HCT116 (cell line): ENCODE measurements at regions not wholly inside any gene's neighbourhood (a gene's known extent, or its start where the extent isn't known, plus 50 kb on each side); places are given as distances from the start of the nearest gene placed in this dataset.

Source experiments
- ATAC-seq: fragments of 200-7000 bp; cut with Tn5 transposase; 2 replicates; pipeline ENCODE4 v1.9.1; 2020; ENCODE audit warnings: mild to moderate bottlenecking, moderate library complexity
- BruUV-seq: library from RNA; stranded (reverse); fragments of 400-500 nt; replicated peaks from 2 replicates; lab custom pipeline; 2021; lab: Mats Ljungman, UMichigan
- CTCF ChIA-PET: fragments of 300-600 bp; sonication (Branson Sonifier 250); formaldehyde crosslinking; loops from one replicate; lab custom pipeline; 2021; ENCODE audit warnings: antibody characterized with exemption; lab: Charles Lee
- POLR2A ChIA-PET: fragments of 300-600, 350-600 bp; sonication (Branson Sonifier 250); formaldehyde crosslinking; loops from one replicate; lab custom pipeline; 2021; ENCODE audit warnings: antibody characterized with exemption; lab: Charles Lee
- RAD21 ChIA-PET, 2 experiments: fragments of 300-600 bp; sonication (Branson Sonifier 250); formaldehyde crosslinking; loops; one replicate each; lab custom pipeline; 2023; ENCODE audit warnings: low total read pairs in 2 of 2; ENCODE audit not compliant: uncharacterized antibody in 2 of 2, unreplicated experiment in 2 of 2, low non-redundant PET in 1 of 2; lab: Charles Lee
- DNase-seq: peaks from one replicate; pipeline ENCODE4 v3.0.0-alpha.2; 2010; ENCODE audit warnings: low read depth, low spot score
- H2AFZ ChIP-seq: fragments of 200-600 bp; shearing (Covaris generic), sonication (generic); 2 replicates; pipeline ENCODE4 v1.6.1; 2017; ENCODE audit warnings: low read depth, mixed run types, mixed read lengths, antibody characterized with exemption, low read length; ENCODE audit not compliant: poor library complexity, severe bottlenecking
- H3K27ac ChIP-seq: 2 replicates; pipeline ENCODE4 v1.5.1; 2012; ENCODE audit warnings: low read depth, low read length
- H3K27me3 ChIP-seq: fragments of 200-600 bp; sonication (generic); 2 replicates; pipeline ENCODE4 v1.6.1; 2016; ENCODE audit warnings: mixed run types, low read length, mixed read lengths; ENCODE audit not compliant: insufficient read depth
- H3K36me3 ChIP-seq, 2 experiments: fragments of 200-500 bp in 1 of 2; fragments of 200-600 bp in 1 of 2; sonication (Bioruptor generic) in 1 of 2; sonication (generic) in 1 of 2; 2 replicates each; pipeline versions ENCODE4 v1.5.1 to v1.6.1; 2014 to 2016; ENCODE audit warnings: low read length in 2 of 2, inconsistent platforms in 1 of 2, mixed read lengths in 1 of 2, mixed run types in 1 of 2; ENCODE audit not compliant: insufficient read depth in 2 of 2, control insufficient read depth in 1 of 2
- H3K4me1 ChIP-seq, 2 experiments: fragments of 200-600 bp in 1 of 2; sonication (generic) in 1 of 2; 2 replicates each; pipeline versions ENCODE4 v1.5.1 to v1.6.1; 2012 to 2017; ENCODE audit warnings: low read length in 2 of 2, inconsistent platforms in 1 of 2, mild to moderate bottlenecking in 1 of 2, mixed read lengths in 1 of 2, mixed run types in 1 of 2, moderate library complexity in 1 of 2; ENCODE audit not compliant: insufficient read depth in 2 of 2, control insufficient read depth in 1 of 2
- H3K4me2 ChIP-seq: fragments of 200-600 bp; sonication (generic); 2 replicates; pipeline ENCODE4 v1.6.1; 2017; ENCODE audit warnings: mixed run types, low read length, mixed read lengths
- H3K4me3 ChIP-seq, 2 experiments: fragments of 200-600 bp in 1 of 2; sonication (generic) in 1 of 2; replicated peaks in 1 of 2; 2 replicates each; pipeline ENCODE4 v1.5.1; 2011 to 2016; ENCODE audit warnings: low read length in 2 of 2, control low read depth in 1 of 2, low read depth in 1 of 2, mild to moderate bottlenecking in 1 of 2, mixed read lengths in 1 of 2, mixed run types in 1 of 2
- H3K79me2 ChIP-seq: fragments of 200-600 bp; sonication (generic); 2 replicates; pipeline ENCODE4 v1.6.1; 2017; ENCODE audit warnings: mild to moderate bottlenecking, mixed run types, low read length, moderate library complexity, mixed read lengths; ENCODE audit not compliant: insufficient read depth
- H3K9ac ChIP-seq: fragments of 200-600 bp; sonication (generic); 2 replicates; pipeline ENCODE4 v1.6.1; 2016; ENCODE audit warnings: low read length, mixed read lengths
- H3K9me2 ChIP-seq: fragments of 200-600 bp; sonication (generic), shearing (Covaris generic); 2 replicates; pipeline ENCODE4 v1.6.1; 2017; ENCODE audit warnings: mixed run types, mild to moderate bottlenecking, moderate library complexity; ENCODE audit not compliant: insufficient read depth
- H3K9me3 ChIP-seq, 2 experiments: fragments of 200-500 bp in 1 of 2; fragments of 200-600 bp in 1 of 2; sonication (Bioruptor generic) in 1 of 2; sonication (generic) in 1 of 2; 2 replicates each; pipeline ENCODE4 v1.6.1; 2014 to 2017; ENCODE audit warnings: low read length in 2 of 2, mixed read lengths in 2 of 2, inconsistent platforms in 1 of 2, low read depth in 1 of 2, mild to moderate bottlenecking in 1 of 2, mixed run types in 1 of 2, moderate library complexity in 1 of 2; ENCODE audit not compliant: control insufficient read depth in 1 of 2, insufficient read depth in 1 of 2
- H4K20me1 ChIP-seq: fragments of 200-600 bp; sonication (generic), shearing (Covaris generic); 2 replicates; pipeline ENCODE4 v1.6.1; 2017; ENCODE audit warnings: mixed run types, mild to moderate bottlenecking, moderate library complexity; ENCODE audit not compliant: insufficient read depth
- CEBPB ChIP-seq: IDR thresholded peaks from 2 replicates; pipeline ENCODE4 v1.6.1; 2012; ENCODE audit warnings: low read depth
- CTCF ChIP-seq, 3 experiments: fragments of 200-600 bp in 1 of 3; sonication (generic) in 1 of 3; IDR thresholded peaks in 2 of 3; conservative IDR thresholded peaks in 1 of 3; 2 replicates each; pipeline ENCODE4 v1.5.1; 2012 to 2017; ENCODE audit warnings: low read depth in 2 of 3, low read length in 2 of 3, antibody characterized with exemption in 1 of 3, borderline replicate concordance in 1 of 3, control low read depth in 1 of 3, mild to moderate bottlenecking in 1 of 3, mixed read lengths in 1 of 3, mixed run types in 1 of 3, moderate library complexity in 1 of 3; ENCODE audit not compliant: insufficient read depth in 1 of 3
- EGR1 ChIP-seq: IDR thresholded peaks from 2 replicates; pipeline ENCODE4 v1.6.1; 2012; ENCODE audit warnings: low read depth
- ELF1 ChIP-seq: IDR thresholded peaks from 2 replicates; pipeline ENCODE4 v1.6.1; 2012; ENCODE audit warnings: low read depth, borderline replicate concordance
- EZH2 ChIP-seq: fragments of 200-600 bp; sonication (generic); IDR thresholded peaks from 2 replicates; pipeline ENCODE4 v1.6.1; 2017; ENCODE audit warnings: antibody characterized with exemption, mixed run types
- EZH2phosphoT487 ChIP-seq: fragments of 200-600 bp; IDR thresholded peaks from 2 replicates; pipeline ENCODE4 v1.6.1; 2018; ENCODE audit warnings: antibody characterized with exemption, borderline replicate concordance
- FOSL1 ChIP-seq: IDR thresholded peaks from 2 replicates; pipeline ENCODE4 v1.6.1; 2012; ENCODE audit warnings: low read depth
- JUND ChIP-seq: IDR thresholded peaks from 2 replicates; pipeline ENCODE4 v1.6.1; 2012
- POLR2A ChIP-seq: IDR thresholded peaks from 2 replicates; pipeline ENCODE4 v1.7.0; 2011; ENCODE audit warnings: borderline replicate concordance; ENCODE audit not compliant: insufficient read depth, insufficient read length; ENCODE audit errors: extremely low read depth
- POLR2AphosphoS5 ChIP-seq: IDR thresholded peaks from 2 replicates; pipeline ENCODE4 v1.6.1; 2011; ENCODE audit warnings: mild to moderate bottlenecking, low read depth, low read length, moderate library complexity
- RAD21 ChIP-seq: IDR thresholded peaks from 2 replicates; pipeline ENCODE4 v1.6.1; 2012; ENCODE audit warnings: low read depth, mild to moderate bottlenecking
- SIN3A ChIP-seq: IDR thresholded peaks from 2 replicates; pipeline ENCODE4 v1.6.1; 2012; ENCODE audit warnings: low read depth
- SP1 ChIP-seq: IDR thresholded peaks from 2 replicates; pipeline ENCODE4 v1.6.1; 2012; ENCODE audit warnings: low read depth
- ZFX ChIP-seq: fragments of 450-650 bp; IDR thresholded peaks from 2 replicates; pipeline ENCODE4 v1.6.1; 2017
- ZNF274 ChIP-seq: fragments of 200-500 bp; sonication (Bioruptor generic); IDR thresholded peaks from 2 replicates; pipeline ENCODE4 v1.6.1; 2014; ENCODE audit warnings: mild to moderate bottlenecking, low read depth, low read length, inconsistent platforms
- intact Hi-C: fragments of 100-400 bp; cut with micrococcal nuclease; formaldehyde crosslinking; loops from 2 replicates; pipeline ENCODE4 v1.10.0; 2022
- TF ChIP-seq, protein P1 (sequence below): IDR thresholded peaks from 2 replicates; pipeline ENCODE4 v1.6.1; 2012
- TF ChIP-seq, protein P2 (sequence below): IDR thresholded peaks from 2 replicates; pipeline ENCODE4 v1.6.1; 2012
- TF ChIP-seq, protein P3 (sequence below): IDR thresholded peaks from 2 replicates; pipeline ENCODE4 v1.6.1; 2012; ENCODE audit warnings: low read depth
- TF ChIP-seq, protein P4 (sequence below): IDR thresholded peaks from 2 replicates; pipeline ENCODE4 v1.6.1; 2011; ENCODE audit warnings: mild to moderate bottlenecking, low read length, moderate library complexity; ENCODE audit not compliant: insufficient replicate concordance; ENCODE audit errors: extremely low read depth

GRCh38 chr1:4600615-4601460 is 53.6 kb upstream of the AJAP1 start:
- Histone ChIP-seq H3K27me3 (0 out of 2 replicates have a peak, but pooled peaks cover 11% of the 10 kb centered on the region), H3K4me3 (no peak overlapping the region), H3K36me3 (no peaks in the 10 kb centered on the region), H3K9me2 (no peaks in the 10 kb centered on the region), H3K4me2 (no peak overlapping the region), H3K27ac (no peak overlapping the region), H3K4me1 (no peaks in the 10 kb centered on the region), H3K9ac (no peak overlapping the region), H3K9me3 (no peaks in the 10 kb centered on the region), H3K79me2 (no peaks in the 10 kb centered on the region), H2AFZ (no peak overlapping the region), H4K20me1 (no peaks in the 10 kb centered on the region)
- ChIA-PET POLR2A (no interaction called here), CTCF (no interaction called here), RAD21 (no interaction called here)
- TF ChIP-seq EGR1 (no peak), CTCF (IDR thresholded peaks at IDR 0.05 in 2 of 3, conservative IDR thresholded peaks at IDR 0.05 in 1 of 3; ENCODE audit: borderline replicate concordance in 1 of 3, insufficient read depth in 1 of 3, low read depth in 2 of 3, low read length in 2 of 3) (no peak), ELF1 (no peak), FOSL1 (no peak), EZH2phosphoT487 (no peak), ZNF274 (no peak), EZH2 (no peak), CEBPB (no peak), SP1 (no peak), RAD21 (no peak), ZFX (no peak), JUND (no peak), POLR2AphosphoS5 (no peak), SIN3A (no peak), POLR2A (no peak)
- TF ChIP-seq, protein P1, sequence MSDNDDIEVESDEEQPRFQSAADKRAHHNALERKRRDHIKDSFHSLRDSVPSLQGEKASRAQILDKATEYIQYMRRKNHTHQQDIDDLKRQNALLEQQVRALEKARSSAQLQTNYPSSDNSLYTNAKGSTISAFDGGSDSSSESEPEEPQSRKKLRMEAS, result no peak
- TF ChIP-seq, protein P2, sequence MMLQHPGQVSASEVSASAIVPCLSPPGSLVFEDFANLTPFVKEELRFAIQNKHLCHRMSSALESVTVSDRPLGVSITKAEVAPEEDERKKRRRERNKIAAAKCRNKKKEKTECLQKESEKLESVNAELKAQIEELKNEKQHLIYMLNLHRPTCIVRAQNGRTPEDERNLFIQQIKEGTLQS, result no peak
- TF ChIP-seq, protein P3, sequence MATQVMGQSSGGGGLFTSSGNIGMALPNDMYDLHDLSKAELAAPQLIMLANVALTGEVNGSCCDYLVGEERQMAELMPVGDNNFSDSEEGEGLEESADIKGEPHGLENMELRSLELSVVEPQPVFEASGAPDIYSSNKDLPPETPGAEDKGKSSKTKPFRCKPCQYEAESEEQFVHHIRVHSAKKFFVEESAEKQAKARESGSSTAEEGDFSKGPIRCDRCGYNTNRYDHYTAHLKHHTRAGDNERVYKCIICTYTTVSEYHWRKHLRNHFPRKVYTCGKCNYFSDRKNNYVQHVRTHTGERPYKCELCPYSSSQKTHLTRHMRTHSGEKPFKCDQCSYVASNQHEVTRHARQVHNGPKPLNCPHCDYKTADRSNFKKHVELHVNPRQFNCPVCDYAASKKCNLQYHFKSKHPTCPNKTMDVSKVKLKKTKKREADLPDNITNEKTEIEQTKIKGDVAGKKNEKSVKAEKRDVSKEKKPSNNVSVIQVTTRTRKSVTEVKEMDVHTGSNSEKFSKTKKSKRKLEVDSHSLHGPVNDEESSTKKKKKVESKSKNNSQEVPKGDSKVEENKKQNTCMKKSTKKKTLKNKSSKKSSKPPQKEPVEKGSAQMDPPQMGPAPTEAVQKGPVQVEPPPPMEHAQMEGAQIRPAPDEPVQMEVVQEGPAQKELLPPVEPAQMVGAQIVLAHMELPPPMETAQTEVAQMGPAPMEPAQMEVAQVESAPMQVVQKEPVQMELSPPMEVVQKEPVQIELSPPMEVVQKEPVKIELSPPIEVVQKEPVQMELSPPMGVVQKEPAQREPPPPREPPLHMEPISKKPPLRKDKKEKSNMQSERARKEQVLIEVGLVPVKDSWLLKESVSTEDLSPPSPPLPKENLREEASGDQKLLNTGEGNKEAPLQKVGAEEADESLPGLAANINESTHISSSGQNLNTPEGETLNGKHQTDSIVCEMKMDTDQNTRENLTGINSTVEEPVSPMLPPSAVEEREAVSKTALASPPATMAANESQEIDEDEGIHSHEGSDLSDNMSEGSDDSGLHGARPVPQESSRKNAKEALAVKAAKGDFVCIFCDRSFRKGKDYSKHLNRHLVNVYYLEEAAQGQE, result no peak
- TF ChIP-seq, protein P4, sequence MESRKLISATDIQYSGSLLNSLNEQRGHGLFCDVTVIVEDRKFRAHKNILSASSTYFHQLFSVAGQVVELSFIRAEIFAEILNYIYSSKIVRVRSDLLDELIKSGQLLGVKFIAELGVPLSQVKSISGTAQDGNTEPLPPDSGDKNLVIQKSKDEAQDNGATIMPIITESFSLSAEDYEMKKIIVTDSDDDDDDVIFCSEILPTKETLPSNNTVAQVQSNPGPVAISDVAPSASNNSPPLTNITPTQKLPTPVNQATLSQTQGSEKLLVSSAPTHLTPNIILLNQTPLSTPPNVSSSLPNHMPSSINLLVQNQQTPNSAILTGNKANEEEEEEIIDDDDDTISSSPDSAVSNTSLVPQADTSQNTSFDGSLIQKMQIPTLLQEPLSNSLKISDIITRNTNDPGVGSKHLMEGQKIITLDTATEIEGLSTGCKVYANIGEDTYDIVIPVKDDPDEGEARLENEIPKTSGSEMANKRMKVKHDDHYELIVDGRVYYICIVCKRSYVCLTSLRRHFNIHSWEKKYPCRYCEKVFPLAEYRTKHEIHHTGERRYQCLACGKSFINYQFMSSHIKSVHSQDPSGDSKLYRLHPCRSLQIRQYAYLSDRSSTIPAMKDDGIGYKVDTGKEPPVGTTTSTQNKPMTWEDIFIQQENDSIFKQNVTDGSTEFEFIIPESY, result no peak
- intact Hi-C loops, result no loop called here
- DNase-seq (no peak), ATAC-seq (no peak)
- BruUV-seq, result no TSS peak
